K562 (cell line): ENCODE measurements at regions not wholly inside any gene's neighbourhood (a gene's known extent, or its start where the extent isn't known, plus 50 kb on each side); places are given as distances from the start of the nearest gene placed in this dataset.

ENCODE experiments used
- ATF1 ChIP-seq, 2 experiments: fragments of 450-650 bp in 1 of 2; IDR thresholded peaks; 2 replicates each; pipeline ENCODE4 v1.6.1; 2016; ENCODE audit warnings: missing compliant biosample characterization in 1 of 2, missing genetic modification characterization in 1 of 2
- CTBP1 ChIP-seq: fragments of 450-650 bp; IDR thresholded peaks from 2 replicates; pipeline ENCODE4 v1.6.1; 2016; ENCODE audit warnings: borderline replicate concordance
- EP300 ChIP-seq: IDR thresholded peaks from 2 replicates; pipeline ENCODE4 v1.6.1; 2012; ENCODE audit warnings: low read length, improper control_type of control experiment
- ETS1 ChIP-seq: conservative IDR thresholded peaks from 2 replicates; pipeline ENCODE4 v1.6.1; 2011; ENCODE audit warnings: low read depth, mild to moderate bottlenecking, low read length; ENCODE audit not compliant: control insufficient read depth
- HDAC1 ChIP-seq, 2 experiments: fragments of 450-650 bp; IDR thresholded peaks; 2 replicates each; pipeline ENCODE4 v1.6.1; 2016 to 2017; ENCODE audit warnings: inconsistent platforms in 1 of 2, mild to moderate bottlenecking in 1 of 2, moderate library complexity in 1 of 2
- KDM1A ChIP-seq, 2 experiments: fragments of 450-650 bp; IDR thresholded peaks; 2 replicates each; pipeline ENCODE4 v1.6.1; 2016; ENCODE audit warnings: mild to moderate bottlenecking in 2 of 2
- NCOA1 ChIP-seq: fragments of 450-650 bp; IDR thresholded peaks from 2 replicates; pipeline ENCODE4 v1.6.1; 2016; ENCODE audit warnings: low read depth
- SLC30A9 ChIP-seq: fragments of 250-450 bp; sonication (Bioruptor Pico); IDR thresholded peaks from 2 replicates; pipeline ENCODE4 v1.8.0; 2022; ENCODE audit warnings: mild to moderate bottlenecking, moderate library complexity
- SMAD4 ChIP-seq: fragments of 250-450 bp; sonication (Bioruptor Pico); conservative IDR thresholded peaks from 2 replicates; pipeline ENCODE4 v1.8.0; 2021; ENCODE audit warnings: inconsistent platforms, mild to moderate bottlenecking, moderate library complexity
- TFAM ChIP-seq: fragments of 250-450 bp; sonication (Bioruptor Pico); conservative IDR thresholded peaks from 2 replicates; pipeline ENCODE4 v1.5.0; 2021; ENCODE audit warnings: mild to moderate bottlenecking, moderate library complexity
- TSC22D4 ChIP-seq: fragments of 450-650 bp; IDR thresholded peaks from 2 replicates; pipeline ENCODE4 v1.6.1; 2016; ENCODE audit warnings: missing genetic modification characterization, missing biosample characterization, control low read depth
- ZBTB2 ChIP-seq: fragments of 450-650 bp; IDR thresholded peaks from 2 replicates; pipeline ENCODE4 v1.6.1; 2016; ENCODE audit warnings: antibody characterized with exemption
- ZNF830 ChIP-seq: fragments of 250-450 bp; sonication (Bioruptor Pico); IDR thresholded peaks from 2 replicates; pipeline ENCODE4 v1.5.0; 2021; ENCODE audit warnings: mild to moderate bottlenecking

GRCh38 chr7:1309290-1309689 lies 76.6 kb downstream of the UNCX start (continued):
- TF ChIP-seq HDAC1 (IDR thresholded peaks at IDR 0.05) (peak in 1 of 2 experiments; percentile 82; a peak in 1 of 4 replicates), NCOA1 (no peak), ETS1 (no peak), CTBP1 (no peak; the same call in 1 of the 2 replicates), TFAM (CRISPR knock-in tag) (no peak), KDM1A (IDR thresholded peaks at IDR 0.05) (peak; percentile 80 to 81), ZNF830 (CRISPR knock-in tag) (no peak), ZBTB2 (peak; percentile 79; the same call in 1 of the 2 replicates), ATF1 (CRISPR knock-in tag; IDR thresholded peaks at IDR 0.05) (no peak), ATF1 (tag; IDR thresholded peaks at IDR 0.05) (0 out of 2 replicates have a peak, but pooled peaks have one; percentile 31), EP300 (no peak), SLC30A9 (CRISPR knock-in tag) (no peak), TSC22D4 (peak; percentile 19; the same call in 1 of the 2 replicates), SMAD4 (CRISPR knock-in tag) (no peak)
